Stomach (tissue), 4 donors: ENCODE measurements at regions not wholly inside any gene's neighbourhood (a gene's known extent, or its start where the extent isn't known, plus 50 kb on each side); places are given as distances from the start of the nearest gene placed in this dataset.

Experiments used
- CTCF ChIP-seq, 7 experiments: fragments of 450-650 bp in 4 of 7; fragments of 200-600 bp in 3 of 7; sonication (generic) in 3 of 7; IDR thresholded peaks; one replicate each; pipeline ENCODE4 v1.5.1; 2016 to 2019; ENCODE audit warnings: antibody characterized with exemption in 7 of 7, control low read depth in 2 of 7, mild to moderate bottlenecking in 1 of 7
- EP300 ChIP-seq: sonication (generic); formaldehyde crosslinking; IDR thresholded peaks from one replicate; pipeline ENCODE4 v1.6.1; 2017; ENCODE audit warnings: antibody characterized with exemption
- POLR2A ChIP-seq, 4 donors: fragments of 450-650 bp; IDR thresholded peaks; one replicate each; pipeline ENCODE4 v1.6.1; 2016; ENCODE audit warnings: antibody characterized with exemption in 4 of 4, control low read depth in 2 of 4, mild to moderate bottlenecking in 1 of 4, moderate library complexity in 1 of 4
- POLR2AphosphoS5 ChIP-seq, 3 donors: sonication (generic); formaldehyde crosslinking; IDR thresholded peaks; one replicate each; pipeline ENCODE4 v1.6.1; 2016; ENCODE audit warnings: antibody characterized with exemption in 3 of 3

DNA sequence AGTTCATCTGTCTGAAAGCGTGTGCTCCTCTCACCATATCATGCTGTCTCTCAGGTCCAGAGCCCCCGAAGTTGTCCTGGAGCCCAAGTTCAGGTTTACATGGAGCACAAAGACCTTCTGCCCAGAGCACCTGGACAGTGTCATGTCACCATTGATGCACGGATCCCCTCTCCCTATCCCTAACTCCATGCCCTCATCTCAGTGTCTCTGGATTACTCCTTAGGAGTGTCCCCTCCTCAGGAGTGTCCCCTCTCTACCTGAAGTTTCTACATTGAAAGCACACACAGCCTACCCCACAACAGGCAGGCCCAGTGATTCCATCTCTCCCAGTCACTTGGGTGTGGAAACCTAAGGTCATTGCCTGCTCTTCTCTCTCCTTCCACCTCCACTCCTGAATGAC is 144.1 kb upstream of the NCKAP5 start:
- TF ChIP-seq POLR2AphosphoS5 (IDR thresholded peaks at IDR 0.05) (no peak), CTCF (IDR thresholded peaks at IDR 0.05) (no peak), POLR2A (IDR thresholded peaks at IDR 0.05) (no peak), EP300 (no peak)
